HepG2 (cell line): ENCODE measurements at regions not wholly inside any gene's neighbourhood (a gene's known extent, or its start where the extent isn't known, plus 50 kb on each side); places are given as distances from the start of the nearest gene placed in this dataset.

ENCODE experiments used
- FOSL1 ChIP-seq: sonication (generic); formaldehyde crosslinking; IDR thresholded peaks from 2 replicates; pipeline ENCODE4 v1.9.0; 2021; ENCODE audit warnings: missing genetic modification reagents, borderline replicate concordance
- ZNF354B ChIP-seq: sonication (generic); formaldehyde crosslinking; IDR thresholded peaks from 2 replicates; pipeline ENCODE4 v1.8.0; 2022; ENCODE audit warnings: mild to moderate bottlenecking, missing genetic modification reagents

DNA sequence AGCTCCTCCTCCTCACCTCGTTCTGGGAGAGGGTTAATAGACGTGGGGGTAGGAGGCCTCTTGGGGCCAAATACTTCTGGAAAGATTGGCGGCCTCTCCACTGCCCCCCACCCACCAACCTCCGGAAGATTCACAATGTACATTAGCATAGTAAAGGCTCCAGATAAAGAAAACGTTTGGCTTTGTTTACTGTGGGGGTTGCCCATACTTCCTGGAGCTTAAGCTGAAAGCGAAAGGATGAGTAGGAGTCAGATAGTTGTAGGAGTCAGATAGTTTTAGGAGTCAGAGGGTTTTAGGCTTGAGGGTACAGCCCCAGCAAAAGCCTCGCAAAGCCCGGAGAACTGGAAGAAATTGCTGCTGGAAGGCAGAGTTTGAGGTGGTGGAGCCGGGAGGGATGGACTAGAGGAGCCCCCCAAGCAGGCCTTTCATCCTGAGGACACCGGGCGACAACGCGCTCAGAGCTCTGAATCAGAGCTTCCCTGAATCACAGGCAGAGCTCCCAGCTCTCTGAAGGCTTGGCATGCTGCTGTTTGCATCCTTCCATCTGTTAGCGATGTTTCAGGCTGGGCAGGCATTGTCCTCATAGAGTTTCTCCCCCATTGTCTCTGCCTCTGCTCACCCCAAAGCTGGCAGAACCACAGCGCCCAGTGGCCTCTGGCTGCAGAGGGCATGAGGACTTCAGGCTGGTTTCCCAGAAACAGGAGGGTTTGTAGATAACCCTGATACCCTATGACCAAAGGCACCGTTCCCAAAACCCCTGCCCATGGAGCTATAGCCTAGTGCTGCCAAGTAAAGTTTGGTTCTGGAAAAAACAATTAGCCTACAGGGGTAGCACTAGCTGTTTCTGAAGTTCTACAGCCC, 280.7 kb downstream of the BCOR start:
- TF ChIP-seq FOSL1 (CRISPR knock-in tag) (no peak), ZNF354B (CRISPR knock-in tag) (no peak)
